ENCODE measurements at regions not wholly inside any gene's neighbourhood (a gene's known extent, or its start where the extent isn't known, plus 50 kb on each side); places are given as distances from the start of the nearest gene placed in this dataset.

DNA sequence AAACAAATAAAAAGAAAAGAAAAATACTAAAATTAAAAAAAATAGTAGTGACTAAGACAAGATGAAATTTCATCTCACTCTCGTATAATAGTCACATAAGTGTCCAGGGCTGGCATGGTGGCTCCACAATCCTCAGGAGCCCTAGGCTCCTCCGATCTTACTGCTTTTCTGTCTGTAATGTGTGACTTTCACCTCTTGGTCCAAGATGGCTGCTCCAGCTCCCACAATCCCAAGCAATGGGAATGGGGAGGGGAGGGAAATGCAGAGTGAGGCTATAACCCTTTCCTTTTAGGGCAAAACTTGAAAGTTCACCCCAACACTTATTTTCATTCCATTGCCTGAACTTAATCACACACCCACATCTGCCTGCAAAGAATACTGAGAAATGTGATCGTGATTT is 90.4 kb downstream of the MOGAT1 start:
- no peak overlapping the region for H3K4me3 ChIP-seq (replicated peaks in 1 of 3; ENCODE audit: insufficient read depth in 1 of 3, low read depth in 1 of 3, low read length in 3 of 3)
- no peaks in the 10 kb centered on the region for H3K79me2 ChIP-seq (ENCODE audit: control insufficient read depth, insufficient read depth, low read length)
- DNase-seq (ENCODE audit: low read depth, low spot score) (no peak), FAIRE-seq (no peak)
- H3K4me1 ChIP-seq (ENCODE audit: control insufficient read depth, extremely low read depth, insufficient read depth, low read length): peaks cover 3% of the 10 kb centered on the region
- no peak overlapping the region for H3K27ac ChIP-seq (ENCODE audit: insufficient read depth, low read depth, low read length)
- dilution Hi-C loops (cut with MboI; ENCODE audit: extremely low pct_ligation_motif_present, low sequenced_read_pairs) (no loop called here), intact Hi-C loops (cut with micrococcal nuclease) (no loop called here)
- H3K4me2 ChIP-seq (ENCODE audit: insufficient read depth, low read length): no peak overlapping the region
- H3K27me3 ChIP-seq (ENCODE audit: control insufficient read depth in 2 of 2, insufficient read depth in 2 of 2, low read length in 2 of 2): peaks cover 0 to 1% of the 10 kb centered on the region in 2 experiments
- no peak overlapping the region for H3K9ac ChIP-seq (replicated peaks; ENCODE audit: extremely low read depth, insufficient read depth, low read length)
- H2AFZ ChIP-seq (ENCODE audit: low read depth, low read length): peak overlapping the region; percentile 35
- H3K36me3 ChIP-seq (ENCODE audit: control insufficient read depth in 2 of 2, extremely low read depth in 1 of 2, insufficient read depth in 2 of 2, low read length in 2 of 2): no peaks in the 10 kb centered on the region
- ChIA-PET POLR2A (no interaction called here), CTCF (interaction anchor here (0.7 to 1.6 kb wide), 2 partner anchors 53 to 61 kb away, joined by 3 read pairs; no protein-coding TSS in a partner anchor)
- H3K9me1 ChIP-seq (replicated peaks; ENCODE audit: control insufficient read depth, extremely low read depth, insufficient read depth, low read length): no peaks in the 10 kb centered on the region
- no TSS peak for BruUV-seq (replicated peaks)
- no peaks in the 10 kb centered on the region for H3K9me3 ChIP-seq (replicated peaks; ENCODE audit: control insufficient read depth, insufficient read depth, low read length)
- TF ChIP-seq, protein P1, sequence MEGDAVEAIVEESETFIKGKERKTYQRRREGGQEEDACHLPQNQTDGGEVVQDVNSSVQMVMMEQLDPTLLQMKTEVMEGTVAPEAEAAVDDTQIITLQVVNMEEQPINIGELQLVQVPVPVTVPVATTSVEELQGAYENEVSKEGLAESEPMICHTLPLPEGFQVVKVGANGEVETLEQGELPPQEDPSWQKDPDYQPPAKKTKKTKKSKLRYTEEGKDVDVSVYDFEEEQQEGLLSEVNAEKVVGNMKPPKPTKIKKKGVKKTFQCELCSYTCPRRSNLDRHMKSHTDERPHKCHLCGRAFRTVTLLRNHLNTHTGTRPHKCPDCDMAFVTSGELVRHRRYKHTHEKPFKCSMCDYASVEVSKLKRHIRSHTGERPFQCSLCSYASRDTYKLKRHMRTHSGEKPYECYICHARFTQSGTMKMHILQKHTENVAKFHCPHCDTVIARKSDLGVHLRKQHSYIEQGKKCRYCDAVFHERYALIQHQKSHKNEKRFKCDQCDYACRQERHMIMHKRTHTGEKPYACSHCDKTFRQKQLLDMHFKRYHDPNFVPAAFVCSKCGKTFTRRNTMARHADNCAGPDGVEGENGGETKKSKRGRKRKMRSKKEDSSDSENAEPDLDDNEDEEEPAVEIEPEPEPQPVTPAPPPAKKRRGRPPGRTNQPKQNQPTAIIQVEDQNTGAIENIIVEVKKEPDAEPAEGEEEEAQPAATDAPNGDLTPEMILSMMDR (IDR thresholded peaks at IDR 0.05; ENCODE audit: extremely low read depth in 1 of 2, insufficient read depth in 1 of 2, low read depth in 1 of 2, low read length in 2 of 2): no peak
- no peak for TF ChIP-seq JUN (IDR thresholded peaks at IDR 0.05; ENCODE audit: borderline replicate concordance, insufficient read depth, insufficient read length, low read depth)
- no peak for TF ChIP-seq POLR2AphosphoS5 (IDR thresholded peaks at IDR 0.05; ENCODE audit: insufficient read depth, low read depth, low read length)
- TF ChIP-seq GATA2 (IDR thresholded peaks at IDR 0.05; ENCODE audit: insufficient read depth, insufficient read length, low read depth, low read length): no peak
- TF ChIP-seq, protein P2, sequence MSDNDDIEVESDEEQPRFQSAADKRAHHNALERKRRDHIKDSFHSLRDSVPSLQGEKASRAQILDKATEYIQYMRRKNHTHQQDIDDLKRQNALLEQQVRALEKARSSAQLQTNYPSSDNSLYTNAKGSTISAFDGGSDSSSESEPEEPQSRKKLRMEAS (IDR thresholded peaks at IDR 0.05; ENCODE audit: insufficient read depth, insufficient read length): no peak
- no peak for TF ChIP-seq FOS (IDR thresholded peaks at IDR 0.05; ENCODE audit: borderline replicate concordance, insufficient read depth, low read length)
- no peak for TF ChIP-seq POLR2A (IDR thresholded peaks at IDR 0.05; ENCODE audit: low read depth, low read length)
- no peak for TF ChIP-seq MYC (IDR thresholded peaks at IDR 0.05; ENCODE audit: low read depth, low read length)
- no peak for TF ChIP-seq EZH2 (IDR thresholded peaks at IDR 0.05; ENCODE audit: borderline replicate concordance, low read depth, low read length, severe bottlenecking)
- no peaks in the 10 kb centered on the region for H4K20me1 ChIP-seq (replicated peaks; ENCODE audit: control insufficient read depth, extremely low read depth, insufficient read depth, low read length)

All from endothelial cell of umbilical vein (primary cell).